ENCODE measurements at regions not wholly inside any gene's neighbourhood (a gene's known extent, or its start where the extent isn't known, plus 50 kb on each side); places are given as distances from the start of the nearest gene placed in this dataset.

DNA sequence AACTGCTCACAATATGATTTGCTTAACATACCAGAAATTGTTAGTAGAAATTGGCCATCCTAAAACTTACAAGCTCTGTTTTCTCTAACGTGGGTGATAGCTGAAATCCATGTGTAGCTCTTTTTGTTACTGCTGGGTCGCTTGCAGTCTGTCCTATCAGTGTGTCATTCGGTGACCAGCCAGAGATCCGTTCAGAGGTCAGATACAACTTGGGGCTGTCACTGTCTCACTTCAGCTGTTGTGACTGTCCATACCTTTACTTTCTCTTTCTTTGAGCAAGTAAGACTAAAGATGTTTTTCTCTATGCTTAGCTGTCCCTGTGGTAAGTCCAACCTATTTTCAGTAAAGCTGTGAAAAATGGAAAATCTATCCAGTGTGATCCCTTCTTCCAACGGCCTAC lies 282.9 kb upstream of the KCNH7 start:
- H3K27me3 Mint-ChIP-seq (ENCODE audit: low read depth), result no peaks in the 10 kb centered on the region
- no peaks in the 10 kb centered on the region for H3K36me3 Mint-ChIP-seq
- no peaks in the 10 kb centered on the region for H3K9me3 Mint-ChIP-seq
- H3K27ac Mint-ChIP-seq, result no peak overlapping the region
- ATAC-seq, result no peak
- CTCF ChIA-PET, result no interaction called here
- TF ChIP-seq NFATC4 (CRISPR knock-in tag; IDR thresholded peaks at IDR 0.05), result no peak
- no peak for TF ChIP-seq CREB1 (CRISPR knock-in tag; IDR thresholded peaks at IDR 0.05)
- TF ChIP-seq ZNF317 (CRISPR knock-in tag; IDR thresholded peaks at IDR 0.05; ENCODE audit: borderline replicate concordance, low read depth), result no peak
- no peak overlapping the region for H3K4me3 Mint-ChIP-seq
- POLR2A ChIA-PET, result no interaction called here
- no peak for DNase-seq (ENCODE audit: low spot score)
- no peaks in the 10 kb centered on the region for H3K4me1 Mint-ChIP-seq

DNA sequence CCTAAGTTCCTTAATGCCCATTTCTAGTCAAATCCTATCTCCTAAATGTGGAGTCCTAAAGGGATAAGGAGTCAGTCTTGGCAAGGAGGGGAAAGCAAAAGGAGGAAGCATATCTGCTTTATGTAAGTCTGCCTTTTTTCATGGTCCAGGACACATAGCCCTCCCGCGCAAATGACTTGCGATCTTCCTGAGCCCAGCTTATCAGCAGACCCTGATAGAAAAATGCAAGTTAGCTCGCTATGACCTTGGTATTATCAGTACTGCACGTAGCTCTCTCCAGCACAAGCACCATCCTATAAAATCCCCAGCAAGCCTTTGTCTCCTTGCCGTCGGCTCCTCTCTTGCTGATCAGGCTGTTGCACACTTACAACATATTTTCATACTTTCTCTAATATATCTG lies 281.4 kb upstream of the KCNH7 start:
- no peaks in the 10 kb centered on the region for H3K27me3 Mint-ChIP-seq (ENCODE audit: low read depth)
- no peak for TF ChIP-seq ATF2 (CRISPR knock-in tag; IDR thresholded peaks at IDR 0.05; ENCODE audit: borderline replicate concordance, low read depth)
- TF ChIP-seq JUN (CRISPR knock-in tag; IDR thresholded peaks at IDR 0.05), result no peak
- TF ChIP-seq CREB1 (CRISPR knock-in tag; IDR thresholded peaks at IDR 0.05), result no peak
- TF ChIP-seq, protein P1, sequence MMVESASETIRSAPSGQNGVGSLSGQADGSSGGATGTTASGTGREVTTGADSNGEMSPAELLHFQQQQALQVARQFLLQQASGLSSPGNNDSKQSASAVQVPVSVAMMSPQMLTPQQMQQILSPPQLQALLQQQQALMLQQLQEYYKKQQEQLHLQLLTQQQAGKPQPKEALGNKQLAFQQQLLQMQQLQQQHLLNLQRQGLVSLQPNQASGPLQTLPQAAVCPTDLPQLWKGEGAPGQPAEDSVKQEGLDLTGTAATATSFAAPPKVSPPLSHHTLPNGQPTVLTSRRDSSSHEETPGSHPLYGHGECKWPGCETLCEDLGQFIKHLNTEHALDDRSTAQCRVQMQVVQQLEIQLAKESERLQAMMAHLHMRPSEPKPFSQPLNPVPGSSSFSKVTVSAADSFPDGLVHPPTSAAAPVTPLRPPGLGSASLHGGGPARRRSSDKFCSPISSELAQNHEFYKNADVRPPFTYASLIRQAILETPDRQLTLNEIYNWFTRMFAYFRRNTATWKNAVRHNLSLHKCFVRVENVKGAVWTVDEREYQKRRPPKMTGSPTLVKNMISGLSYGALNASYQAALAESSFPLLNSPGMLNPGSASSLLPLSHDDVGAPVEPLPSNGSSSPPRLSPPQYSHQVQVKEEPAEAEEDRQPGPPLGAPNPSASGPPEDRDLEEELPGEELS (CRISPR knock-in tag; IDR thresholded peaks at IDR 0.05), result no peak
- no peak for TF ChIP-seq TEAD4 (CRISPR knock-in tag; IDR thresholded peaks at IDR 0.05)
- no peak for TF ChIP-seq ERG (CRISPR knock-in tag; IDR thresholded peaks at IDR 0.05)
- TF ChIP-seq, protein P2, sequence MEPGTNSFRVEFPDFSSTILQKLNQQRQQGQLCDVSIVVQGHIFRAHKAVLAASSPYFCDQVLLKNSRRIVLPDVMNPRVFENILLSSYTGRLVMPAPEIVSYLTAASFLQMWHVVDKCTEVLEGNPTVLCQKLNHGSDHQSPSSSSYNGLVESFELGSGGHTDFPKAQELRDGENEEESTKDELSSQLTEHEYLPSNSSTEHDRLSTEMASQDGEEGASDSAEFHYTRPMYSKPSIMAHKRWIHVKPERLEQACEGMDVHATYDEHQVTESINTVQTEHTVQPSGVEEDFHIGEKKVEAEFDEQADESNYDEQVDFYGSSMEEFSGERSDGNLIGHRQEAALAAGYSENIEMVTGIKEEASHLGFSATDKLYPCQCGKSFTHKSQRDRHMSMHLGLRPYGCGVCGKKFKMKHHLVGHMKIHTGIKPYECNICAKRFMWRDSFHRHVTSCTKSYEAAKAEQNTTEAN (CRISPR knock-in tag; IDR thresholded peaks at IDR 0.05), result no peak
- no peak overlapping the region for H3K4me3 Mint-ChIP-seq
- no peaks in the 10 kb centered on the region for H3K4me1 Mint-ChIP-seq
- H3K9me3 Mint-ChIP-seq, result no peaks in the 10 kb centered on the region
- ChIA-PET CTCF (no interaction called here), POLR2A (no interaction called here)
- H3K36me3 Mint-ChIP-seq, result no peaks in the 10 kb centered on the region
- ATAC-seq (no peak), DNase-seq (ENCODE audit: low spot score) (no peak)
- H3K27ac Mint-ChIP-seq, result no peak overlapping the region

- no peak for ATAC-seq
- ChIA-PET CTCF (no interaction called here), POLR2A (no interaction called here)
- peaks cover 24% of the 10 kb centered on the region for H3K36me3 Mint-ChIP-seq
- peaks cover 36% of the 10 kb centered on the region for H3K9me3 Mint-ChIP-seq
- no peaks in the 10 kb centered on the region for H3K27me3 Mint-ChIP-seq (ENCODE audit: low read depth)
- H3K27ac Mint-ChIP-seq, result no peak overlapping the region
- no peak for DNase-seq (ENCODE audit: low spot score)
- peaks cover 2% of the 10 kb centered on the region; the same call in 1 of the 2 replicates for H3K4me1 Mint-ChIP-seq
- no peak overlapping the region for H3K4me3 Mint-ChIP-seq
- TF ChIP-seq OVOL2 (CRISPR knock-in tag; IDR thresholded peaks at IDR 0.05; ENCODE audit: borderline replicate concordance), result no peak
- no peak for TF ChIP-seq FOXJ3 (CRISPR knock-in tag; IDR thresholded peaks at IDR 0.05; ENCODE audit: borderline replicate concordance)
- TF ChIP-seq, protein P1 (CRISPR knock-in tag; IDR thresholded peaks at IDR 0.05), result no peak
- no peak for TF ChIP-seq ZNF263 (CRISPR knock-in tag; IDR thresholded peaks at IDR 0.05; ENCODE audit: low read depth)
- TF ChIP-seq SOX15 (CRISPR knock-in tag; IDR thresholded peaks at IDR 0.05), result no peak
- TF ChIP-seq ATF6 (CRISPR knock-in tag; IDR thresholded peaks at IDR 0.05), result no peak
- TF ChIP-seq, protein P3, sequence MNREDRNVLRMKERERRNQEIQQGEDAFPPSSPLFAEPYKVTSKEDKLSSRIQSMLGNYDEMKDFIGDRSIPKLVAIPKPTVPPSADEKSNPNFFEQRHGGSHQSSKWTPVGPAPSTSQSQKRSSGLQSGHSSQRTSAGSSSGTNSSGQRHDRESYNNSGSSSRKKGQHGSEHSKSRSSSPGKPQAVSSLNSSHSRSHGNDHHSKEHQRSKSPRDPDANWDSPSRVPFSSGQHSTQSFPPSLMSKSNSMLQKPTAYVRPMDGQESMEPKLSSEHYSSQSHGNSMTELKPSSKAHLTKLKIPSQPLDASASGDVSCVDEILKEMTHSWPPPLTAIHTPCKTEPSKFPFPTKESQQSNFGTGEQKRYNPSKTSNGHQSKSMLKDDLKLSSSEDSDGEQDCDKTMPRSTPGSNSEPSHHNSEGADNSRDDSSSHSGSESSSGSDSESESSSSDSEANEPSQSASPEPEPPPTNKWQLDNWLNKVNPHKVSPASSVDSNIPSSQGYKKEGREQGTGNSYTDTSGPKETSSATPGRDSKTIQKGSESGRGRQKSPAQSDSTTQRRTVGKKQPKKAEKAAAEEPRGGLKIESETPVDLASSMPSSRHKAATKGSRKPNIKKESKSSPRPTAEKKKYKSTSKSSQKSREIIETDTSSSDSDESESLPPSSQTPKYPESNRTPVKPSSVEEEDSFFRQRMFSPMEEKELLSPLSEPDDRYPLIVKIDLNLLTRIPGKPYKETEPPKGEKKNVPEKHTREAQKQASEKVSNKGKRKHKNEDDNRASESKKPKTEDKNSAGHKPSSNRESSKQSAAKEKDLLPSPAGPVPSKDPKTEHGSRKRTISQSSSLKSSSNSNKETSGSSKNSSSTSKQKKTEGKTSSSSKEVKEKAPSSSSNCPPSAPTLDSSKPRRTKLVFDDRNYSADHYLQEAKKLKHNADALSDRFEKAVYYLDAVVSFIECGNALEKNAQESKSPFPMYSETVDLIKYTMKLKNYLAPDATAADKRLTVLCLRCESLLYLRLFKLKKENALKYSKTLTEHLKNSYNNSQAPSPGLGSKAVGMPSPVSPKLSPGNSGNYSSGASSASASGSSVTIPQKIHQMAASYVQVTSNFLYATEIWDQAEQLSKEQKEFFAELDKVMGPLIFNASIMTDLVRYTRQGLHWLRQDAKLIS (CRISPR knock-in tag; IDR thresholded peaks at IDR 0.05; ENCODE audit: borderline replicate concordance), result no peak
- TF ChIP-seq, protein P4, sequence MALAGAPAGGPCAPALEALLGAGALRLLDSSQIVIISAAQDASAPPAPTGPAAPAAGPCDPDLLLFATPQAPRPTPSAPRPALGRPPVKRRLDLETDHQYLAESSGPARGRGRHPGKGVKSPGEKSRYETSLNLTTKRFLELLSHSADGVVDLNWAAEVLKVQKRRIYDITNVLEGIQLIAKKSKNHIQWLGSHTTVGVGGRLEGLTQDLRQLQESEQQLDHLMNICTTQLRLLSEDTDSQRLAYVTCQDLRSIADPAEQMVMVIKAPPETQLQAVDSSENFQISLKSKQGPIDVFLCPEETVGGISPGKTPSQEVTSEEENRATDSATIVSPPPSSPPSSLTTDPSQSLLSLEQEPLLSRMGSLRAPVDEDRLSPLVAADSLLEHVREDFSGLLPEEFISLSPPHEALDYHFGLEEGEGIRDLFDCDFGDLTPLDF (CRISPR knock-in tag; IDR thresholded peaks at IDR 0.05), result no peak
These were observed 248.4 kb upstream of the KCNH7 start for GRCh38 chr2:163086940-163087339.

Measured in WTC11 (cell line).